ENCODE measurements at regions not wholly inside any gene's neighbourhood (a gene's known extent, or its start where the extent isn't known, plus 50 kb on each side); places are given as distances from the start of the nearest gene placed in this dataset.
A peak's percentile ranks its signal among the peaks of the same experiment; 100 is the strongest.
"Not testable (repeated sequence)": the region's sequence is repeated elsewhere in the genome, so short reads cannot be mapped to it uniquely, and the experiment has no call there.

DNA sequence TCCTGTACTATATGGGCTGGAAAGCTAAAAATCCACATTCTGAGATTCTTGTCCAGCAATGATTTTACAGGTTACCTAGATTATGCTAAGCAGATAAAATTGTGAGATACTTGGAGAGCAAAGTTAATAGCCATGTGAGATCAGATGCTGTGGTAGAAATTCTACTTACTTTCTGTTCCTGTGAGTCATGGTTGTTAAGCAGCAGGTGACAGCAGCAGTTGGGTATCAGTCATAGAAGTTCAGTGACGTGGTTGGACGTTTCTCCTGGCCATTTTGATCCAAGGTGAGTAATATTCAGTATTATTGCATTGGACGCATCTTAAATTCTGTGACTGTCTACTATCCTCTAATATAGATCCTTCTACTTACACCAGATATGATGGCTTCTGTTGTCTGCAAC, 524.5 kb downstream of the TMEM38B start:
- TF ChIP-seq ZFX (IDR thresholded peaks at IDR 0.05; ENCODE audit: borderline replicate concordance): no peak
- TF ChIP-seq, protein P1, sequence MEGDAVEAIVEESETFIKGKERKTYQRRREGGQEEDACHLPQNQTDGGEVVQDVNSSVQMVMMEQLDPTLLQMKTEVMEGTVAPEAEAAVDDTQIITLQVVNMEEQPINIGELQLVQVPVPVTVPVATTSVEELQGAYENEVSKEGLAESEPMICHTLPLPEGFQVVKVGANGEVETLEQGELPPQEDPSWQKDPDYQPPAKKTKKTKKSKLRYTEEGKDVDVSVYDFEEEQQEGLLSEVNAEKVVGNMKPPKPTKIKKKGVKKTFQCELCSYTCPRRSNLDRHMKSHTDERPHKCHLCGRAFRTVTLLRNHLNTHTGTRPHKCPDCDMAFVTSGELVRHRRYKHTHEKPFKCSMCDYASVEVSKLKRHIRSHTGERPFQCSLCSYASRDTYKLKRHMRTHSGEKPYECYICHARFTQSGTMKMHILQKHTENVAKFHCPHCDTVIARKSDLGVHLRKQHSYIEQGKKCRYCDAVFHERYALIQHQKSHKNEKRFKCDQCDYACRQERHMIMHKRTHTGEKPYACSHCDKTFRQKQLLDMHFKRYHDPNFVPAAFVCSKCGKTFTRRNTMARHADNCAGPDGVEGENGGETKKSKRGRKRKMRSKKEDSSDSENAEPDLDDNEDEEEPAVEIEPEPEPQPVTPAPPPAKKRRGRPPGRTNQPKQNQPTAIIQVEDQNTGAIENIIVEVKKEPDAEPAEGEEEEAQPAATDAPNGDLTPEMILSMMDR (IDR thresholded peaks at IDR 0.05): no peak
- no peak overlapping the region for H3K27ac ChIP-seq

DNA sequence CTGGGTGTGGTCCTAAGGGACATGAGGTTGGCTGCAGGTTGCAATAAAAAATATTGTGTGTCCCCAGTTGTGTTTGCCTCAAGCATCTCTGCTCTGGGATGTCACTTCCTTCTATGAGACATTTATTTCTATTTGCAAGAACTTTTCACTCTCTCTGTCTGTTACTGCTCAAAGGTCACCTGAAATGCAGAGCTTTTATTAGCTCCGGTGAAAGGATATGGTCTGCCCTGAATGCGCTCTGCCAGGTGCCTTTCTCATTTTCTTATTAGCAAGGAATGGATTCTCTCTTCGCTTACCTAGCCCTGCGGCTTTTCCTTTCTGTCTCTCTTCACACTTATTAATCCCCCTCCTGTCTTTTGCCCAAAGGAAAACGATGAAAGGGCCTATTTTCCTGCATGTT, 526.1 kb downstream of the TMEM38B start:
- TF ChIP-seq, protein P1 (IDR thresholded peaks at IDR 0.05): no peak
- TF ChIP-seq ZFX (IDR thresholded peaks at IDR 0.05; ENCODE audit: borderline replicate concordance): no peak
- H3K27ac ChIP-seq: no peak overlapping the region

DNA sequence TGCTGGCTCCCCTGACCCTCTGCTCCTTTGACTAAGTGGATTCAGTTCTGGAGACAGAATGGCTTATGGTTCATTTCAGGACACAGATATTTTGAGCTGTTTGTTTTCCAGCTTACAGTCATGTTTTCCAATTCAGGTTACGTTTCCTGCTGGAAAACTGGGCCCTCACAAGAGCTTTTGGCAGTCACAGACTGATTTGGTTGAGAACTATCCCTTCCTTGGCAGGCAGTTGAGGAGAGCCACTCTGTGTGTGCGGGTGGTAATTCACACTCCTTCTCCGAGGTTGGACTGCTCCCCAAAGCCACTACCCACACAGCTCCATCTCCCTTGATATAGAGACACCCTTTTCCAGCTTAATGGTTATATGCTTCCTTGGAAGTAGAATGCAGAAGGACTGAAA, 534.5 kb downstream of the TMEM38B start:
- H3K27ac ChIP-seq: no peak overlapping the region
- TF ChIP-seq, protein P1 (IDR thresholded peaks at IDR 0.05): no peak

DNA sequence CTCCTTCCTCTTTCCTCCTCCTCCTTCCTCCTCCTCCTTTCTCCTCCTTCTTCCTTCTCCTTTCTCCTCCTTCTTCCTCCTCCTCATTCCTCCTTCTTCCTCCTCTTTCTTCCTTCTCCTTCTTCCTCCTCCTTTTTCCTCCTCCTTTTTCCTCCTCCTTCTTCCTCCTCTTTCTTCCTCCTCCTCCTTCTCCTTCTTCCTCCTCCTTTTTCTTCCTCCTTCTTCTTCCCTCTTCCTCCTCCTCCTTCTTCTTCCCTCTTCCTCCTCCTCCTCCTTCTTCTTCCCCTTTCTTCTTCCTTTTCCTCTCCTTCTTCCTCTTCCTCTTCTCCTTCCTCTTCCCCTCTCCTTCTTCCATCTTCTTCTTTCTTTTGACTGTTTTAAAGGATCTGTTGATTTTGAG, 538.8 kb downstream of the TMEM38B start:
- TF ChIP-seq, protein P1 (IDR thresholded peaks at IDR 0.05): no peak
- no peak for TF ChIP-seq ZFX (IDR thresholded peaks at IDR 0.05; ENCODE audit: borderline replicate concordance)
- H3K27ac ChIP-seq: no peak overlapping the region

DNA sequence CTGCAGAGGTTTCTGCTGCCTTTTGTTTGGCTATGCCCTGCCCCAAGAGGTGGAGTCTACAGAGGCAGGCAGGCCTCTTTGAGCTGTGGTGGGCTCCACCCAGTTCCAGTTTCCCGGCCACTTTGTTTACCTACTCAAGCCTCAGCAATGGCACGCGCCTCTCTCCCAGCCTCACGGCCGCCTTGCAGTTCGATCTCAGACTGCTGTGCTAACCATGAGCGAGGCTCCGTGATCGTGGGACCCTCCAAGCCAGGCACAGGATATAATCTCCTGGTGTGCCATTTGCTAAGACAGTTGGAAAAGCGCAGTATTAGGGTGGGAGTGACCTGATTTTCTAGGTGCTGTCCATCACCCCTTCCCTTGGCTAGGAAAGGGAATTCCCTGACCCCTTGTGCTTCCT, 566.6 kb downstream of the TMEM38B start:
- H3K27ac ChIP-seq: not testable (repeated sequence)

DNA sequence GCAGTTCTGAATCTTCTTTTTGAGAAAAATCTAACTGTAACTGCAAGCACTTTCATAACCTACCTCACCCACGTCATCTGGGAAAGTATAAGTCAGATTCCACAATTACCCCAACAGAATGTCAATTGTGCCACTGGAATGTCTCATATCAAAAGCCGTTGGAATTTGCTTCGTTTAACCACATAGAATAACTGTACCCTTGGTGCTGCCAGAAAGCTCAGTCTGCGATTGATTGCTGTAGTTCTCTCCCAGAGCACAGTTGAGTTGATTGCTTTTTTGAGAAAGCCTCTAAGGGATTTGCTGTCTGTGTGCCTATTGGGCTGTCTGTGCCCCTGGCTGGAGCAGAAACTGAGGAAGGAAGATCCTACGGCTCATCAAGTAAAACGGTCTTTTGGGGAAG, 583.6 kb downstream of the TMEM38B start:
- TF ChIP-seq, protein P1 (IDR thresholded peaks at IDR 0.05): no peak
- TF ChIP-seq ZFX (IDR thresholded peaks at IDR 0.05; ENCODE audit: borderline replicate concordance): no peak
- H3K27ac ChIP-seq: no peak overlapping the region

DNA sequence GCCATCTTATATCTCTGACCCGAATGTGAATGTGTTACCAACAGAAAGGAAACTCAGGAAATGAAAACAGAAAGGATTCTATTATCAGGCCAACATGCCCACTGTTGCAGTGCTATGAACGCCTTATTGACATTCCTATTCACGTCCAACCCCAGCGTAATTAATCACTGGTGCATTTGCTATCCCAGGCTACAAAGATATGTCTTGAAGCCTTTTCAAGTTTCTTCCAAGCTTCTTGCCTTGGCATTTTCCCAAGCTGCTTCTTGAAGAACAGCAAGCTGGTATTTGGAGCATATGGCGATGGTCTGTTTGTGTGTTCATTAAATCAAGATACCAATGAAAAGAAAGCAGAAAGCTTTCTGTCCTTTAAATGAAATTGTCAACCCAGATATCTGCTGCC, 579.2 kb upstream of the ZNF462 start:
- H3K27ac ChIP-seq: no peak overlapping the region
- TF ChIP-seq ZFX (IDR thresholded peaks at IDR 0.05; ENCODE audit: borderline replicate concordance): no peak
- TF ChIP-seq, protein P1 (IDR thresholded peaks at IDR 0.05): no peak

DNA sequence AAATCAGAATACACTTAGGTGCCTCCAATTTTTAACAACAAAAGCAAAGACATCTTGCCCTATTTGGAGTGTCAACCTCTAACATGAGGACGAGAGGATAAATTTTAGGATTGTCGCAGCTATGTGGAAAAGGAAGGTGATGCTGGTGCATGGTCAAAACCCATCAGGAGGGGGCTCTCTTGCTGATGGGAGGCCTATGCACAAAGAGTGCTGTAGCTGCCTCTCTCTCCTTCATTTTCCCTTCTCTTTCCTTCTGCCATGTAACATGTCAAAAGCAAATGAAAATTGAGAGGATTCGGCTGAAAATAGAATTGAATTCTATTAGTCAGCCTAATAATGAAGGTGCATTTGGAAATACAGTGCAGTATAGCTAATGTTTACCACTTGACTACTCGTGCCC, 578.7 kb upstream of the ZNF462 start:
- no peak for TF ChIP-seq ZFX (IDR thresholded peaks at IDR 0.05; ENCODE audit: borderline replicate concordance)
- TF ChIP-seq, protein P1 (IDR thresholded peaks at IDR 0.05): peak; percentile 34
- no peak overlapping the region for H3K27ac ChIP-seq

All from 22Rv1 (cell line).